ENCODE measurements at regions not wholly inside any gene's neighbourhood (a gene's known extent, or its start where the extent isn't known, plus 50 kb on each side); places are given as distances from the start of the nearest gene placed in this dataset.

- Histone ChIP-seq H3K4me3 (ENCODE audit: low read length in 2 of 2) (no peak overlapping the region), H3K4me1 (ENCODE audit: control insufficient read depth in 2 of 2, insufficient read depth in 2 of 2, low read length in 2 of 2) (no peaks in the 10 kb centered on the region), H3K9me3 (ENCODE audit: control insufficient read depth in 2 of 2, insufficient read depth in 1 of 2, low read length in 1 of 2) (no peaks in the 10 kb centered on the region), H3K36me3 (ENCODE audit: control insufficient read depth in 2 of 2, insufficient read depth in 2 of 2, low read length in 1 of 2) (no peaks in the 10 kb centered on the region), H3K27me3 (ENCODE audit: control insufficient read depth in 2 of 2, insufficient read depth in 1 of 2, low read length in 1 of 2) (no peaks in the 10 kb centered on the region), H3K27ac (ENCODE audit: low read depth in 1 of 2, low read length in 1 of 2) (no peak overlapping the region)
- WGBS: 91% methylated on average over 2 of the region's 2 CpGs
- no peak for DNase-seq (ENCODE audit: low read depth in 6 of 9, low spot score in 9 of 9)
Observed at GRCh38 chr4:130591091-130591490, 1495.1 kb downstream of the C4orf33 start.

- DNase-seq (ENCODE audit: low read depth in 6 of 9, low spot score in 9 of 9): no peak
- Histone ChIP-seq H3K27ac (ENCODE audit: low read depth in 1 of 2, low read length in 1 of 2) (no peak overlapping the region), H3K36me3 (ENCODE audit: control insufficient read depth in 2 of 2, insufficient read depth in 2 of 2, low read length in 1 of 2) (no peaks in the 10 kb centered on the region), H3K4me1 (ENCODE audit: control insufficient read depth in 2 of 2, insufficient read depth in 2 of 2, low read length in 2 of 2) (no peaks in the 10 kb centered on the region), H3K9me3 (ENCODE audit: control insufficient read depth in 2 of 2, insufficient read depth in 1 of 2, low read length in 1 of 2) (no peaks in the 10 kb centered on the region), H3K27me3 (ENCODE audit: control insufficient read depth in 2 of 2, insufficient read depth in 1 of 2, low read length in 1 of 2) (no peaks in the 10 kb centered on the region), H3K4me3 (ENCODE audit: low read length in 2 of 2) (no peak overlapping the region)
- WGBS: 85% methylated on average over 4 of the region's 4 CpGs
Observed at GRCh38 chr4:130600706-130601105, 1504.8 kb downstream of the C4orf33 start.

GRCh38 chr4:130603043-130603442 is 1507.1 kb downstream of the C4orf33 start:
- no peak for DNase-seq (ENCODE audit: low read depth in 6 of 9, low spot score in 9 of 9)
- H3K27ac ChIP-seq (ENCODE audit: low read depth in 1 of 2, low read length in 1 of 2): no peak overlapping the region
- H3K4me3 ChIP-seq (ENCODE audit: low read length in 2 of 2): no peak overlapping the region
- no peaks in the 10 kb centered on the region for H3K9me3 ChIP-seq (ENCODE audit: control insufficient read depth in 2 of 2, insufficient read depth in 1 of 2, low read length in 1 of 2)
- H3K36me3 ChIP-seq (ENCODE audit: control insufficient read depth in 2 of 2, insufficient read depth in 2 of 2, low read length in 1 of 2): no peaks in the 10 kb centered on the region
- no peaks in the 10 kb centered on the region for H3K27me3 ChIP-seq (ENCODE audit: control insufficient read depth in 2 of 2, insufficient read depth in 1 of 2, low read length in 1 of 2)
- 91% methylated on average over 3 of the region's 3 CpGs for WGBS
- no peaks in the 10 kb centered on the region for H3K4me1 ChIP-seq (ENCODE audit: control insufficient read depth in 2 of 2, insufficient read depth in 2 of 2, low read length in 2 of 2)

- H3K9me3 ChIP-seq (ENCODE audit: control insufficient read depth in 2 of 2, insufficient read depth in 1 of 2, low read length in 1 of 2): no peaks in the 10 kb centered on the region
- no peak overlapping the region for H3K27ac ChIP-seq (ENCODE audit: low read depth in 1 of 2, low read length in 1 of 2)
- no peaks in the 10 kb centered on the region for H3K36me3 ChIP-seq (ENCODE audit: control insufficient read depth in 2 of 2, insufficient read depth in 2 of 2, low read length in 1 of 2)
- H3K4me3 ChIP-seq (ENCODE audit: low read length in 2 of 2): no peak overlapping the region
- 95% methylated on average over 3 of the region's 3 CpGs for WGBS
- no peaks in the 10 kb centered on the region for H3K27me3 ChIP-seq (ENCODE audit: control insufficient read depth in 2 of 2, insufficient read depth in 1 of 2, low read length in 1 of 2)
- DNase-seq (ENCODE audit: low read depth in 6 of 9, low spot score in 9 of 9): no peak
- no peaks in the 10 kb centered on the region for H3K4me1 ChIP-seq (ENCODE audit: control insufficient read depth in 2 of 2, insufficient read depth in 2 of 2, low read length in 2 of 2)
Observed at GRCh38 chr4:130608121-130608520, 1512.2 kb downstream of the C4orf33 start.

GRCh38 chr4:130628531-130628930 is 1532.6 kb downstream of the C4orf33 start:
- H3K27ac ChIP-seq (ENCODE audit: low read depth in 1 of 2, low read length in 1 of 2): no peak overlapping the region
- 96% methylated on average over 2 of the region's 2 CpGs for whole genome bisulfite sequencing
- H3K9me3 ChIP-seq (ENCODE audit: control insufficient read depth in 2 of 2, insufficient read depth in 1 of 2, low read length in 1 of 2): peaks cover 0 to 9% of the 10 kb centered on the region in 2 donors
- H3K4me3 ChIP-seq (ENCODE audit: low read length in 2 of 2): no peak overlapping the region
- no peaks in the 10 kb centered on the region for H3K36me3 ChIP-seq (ENCODE audit: control insufficient read depth in 2 of 2, insufficient read depth in 2 of 2, low read length in 1 of 2)
- H3K4me1 ChIP-seq (ENCODE audit: control insufficient read depth in 2 of 2, insufficient read depth in 2 of 2, low read length in 2 of 2): no peaks in the 10 kb centered on the region
- no peaks in the 10 kb centered on the region for H3K27me3 ChIP-seq (ENCODE audit: control insufficient read depth in 2 of 2, insufficient read depth in 1 of 2, low read length in 1 of 2)
- DNase-seq (ENCODE audit: low read depth in 6 of 9, low spot score in 9 of 9): no peak

GRCh38 chr4:130632731-130633604 is 1537.0 kb downstream of the C4orf33 start:
- Histone ChIP-seq H3K27ac (ENCODE audit: low read depth in 1 of 2, low read length in 1 of 2) (no peak overlapping the region), H3K4me1 (ENCODE audit: control insufficient read depth in 2 of 2, insufficient read depth in 2 of 2, low read length in 2 of 2) (no peaks in the 10 kb centered on the region), H3K4me3 (ENCODE audit: low read length in 2 of 2) (no peak overlapping the region), H3K36me3 (ENCODE audit: control insufficient read depth in 2 of 2, insufficient read depth in 2 of 2, low read length in 1 of 2) (no peaks in the 10 kb centered on the region), H3K9me3 (ENCODE audit: control insufficient read depth in 2 of 2, insufficient read depth in 1 of 2, low read length in 1 of 2) (peaks cover 0 to 9% of the 10 kb centered on the region in 2 donors), H3K27me3 (ENCODE audit: control insufficient read depth in 2 of 2, insufficient read depth in 1 of 2, low read length in 1 of 2) (no peaks in the 10 kb centered on the region)
- no peak for DNase-seq (ENCODE audit: low read depth in 6 of 9, low spot score in 9 of 9)
- 90% methylated on average over 13 of the region's 13 CpGs for WGBS

- no peak overlapping the region for H3K4me3 ChIP-seq (ENCODE audit: low read length in 2 of 2)
- 77% methylated on average over 5 of the region's 5 CpGs for WGBS
- H3K9me3 ChIP-seq (ENCODE audit: control insufficient read depth in 2 of 2, insufficient read depth in 1 of 2, low read length in 1 of 2): peaks cover 0 to 9% of the 10 kb centered on the region in 2 donors
- H3K27me3 ChIP-seq (ENCODE audit: control insufficient read depth in 2 of 2, insufficient read depth in 1 of 2, low read length in 1 of 2): no peaks in the 10 kb centered on the region
- H3K36me3 ChIP-seq (ENCODE audit: control insufficient read depth in 2 of 2, insufficient read depth in 2 of 2, low read length in 1 of 2): no peaks in the 10 kb centered on the region
- H3K27ac ChIP-seq (ENCODE audit: low read depth in 1 of 2, low read length in 1 of 2): no peak overlapping the region
- no peaks in the 10 kb centered on the region for H3K4me1 ChIP-seq (ENCODE audit: control insufficient read depth in 2 of 2, insufficient read depth in 2 of 2, low read length in 2 of 2)
- no peak for DNase-seq (ENCODE audit: low read depth in 6 of 9, low spot score in 9 of 9)
Observed at GRCh38 chr4:130636486-130636885, 1540.5 kb downstream of the C4orf33 start.

- no peak overlapping the region for H3K4me3 ChIP-seq (ENCODE audit: low read length in 2 of 2)
- no peak for DNase-seq (ENCODE audit: low read depth in 6 of 9, low spot score in 9 of 9)
- WGBS: 93% methylated on average over 2 of the region's 2 CpGs
Observed at GRCh38 chr4:130640592-130640991, 1544.6 kb downstream of the C4orf33 start.

GRCh38 chr4:130646886-130647285 is 1550.9 kb downstream of the C4orf33 start:
- Histone ChIP-seq H3K27ac (ENCODE audit: low read depth in 1 of 2, low read length in 1 of 2) (no peak overlapping the region), H3K27me3 (ENCODE audit: control insufficient read depth in 2 of 2, insufficient read depth in 1 of 2, low read length in 1 of 2) (no peaks in the 10 kb centered on the region), H3K4me1 (ENCODE audit: control insufficient read depth in 2 of 2, insufficient read depth in 2 of 2, low read length in 2 of 2) (no peaks in the 10 kb centered on the region), H3K36me3 (ENCODE audit: control insufficient read depth in 2 of 2, insufficient read depth in 2 of 2, low read length in 1 of 2) (no peaks in the 10 kb centered on the region), H3K9me3 (ENCODE audit: control insufficient read depth in 2 of 2, insufficient read depth in 1 of 2, low read length in 1 of 2) (peaks cover 0 to 3% of the 10 kb centered on the region in 2 donors), H3K4me3 (ENCODE audit: low read length in 2 of 2) (no peak overlapping the region)
- DNase-seq (ENCODE audit: low read depth in 6 of 9, low spot score in 9 of 9): no peak

More at GRCh38 chr4:130640592-130640991, 1544.6 kb downstream of the C4orf33 start:
- Histone ChIP-seq H3K4me1 (ENCODE audit: control insufficient read depth in 2 of 2, insufficient read depth in 2 of 2, low read length in 2 of 2) (no peaks in the 10 kb centered on the region), H3K9me3 (ENCODE audit: control insufficient read depth in 2 of 2, insufficient read depth in 1 of 2, low read length in 1 of 2) (no peaks in the 10 kb centered on the region), H3K36me3 (ENCODE audit: control insufficient read depth in 2 of 2, insufficient read depth in 2 of 2, low read length in 1 of 2) (no peaks in the 10 kb centered on the region), H3K27me3 (ENCODE audit: control insufficient read depth in 2 of 2, insufficient read depth in 1 of 2, low read length in 1 of 2) (no peaks in the 10 kb centered on the region), H3K27ac (ENCODE audit: low read depth in 1 of 2, low read length in 1 of 2) (no peak overlapping the region)
